Ovary (tissue), 3 donors: ENCODE measurements at regions not wholly inside any gene's neighbourhood (a gene's known extent, or its start where the extent isn't known, plus 50 kb on each side); places are given as distances from the start of the nearest gene placed in this dataset.

Experiments
- EP300 ChIP-seq: sonication (generic); formaldehyde crosslinking; IDR thresholded peaks from one replicate; pipeline ENCODE4 v1.6.1; 2017; ENCODE audit warnings: antibody characterized with exemption
- POLR2A ChIP-seq: fragments of 450-650 bp; IDR thresholded peaks from one replicate; pipeline ENCODE4 v1.6.1; 2017; ENCODE audit warnings: antibody characterized with exemption, mild to moderate bottlenecking, moderate library complexity
- TF ChIP-seq, protein P1 (sequence below), 3 donors: fragments of 450-650 bp in 2 of 3; fragments of 200-600 bp in 1 of 3; IDR thresholded peaks; one replicate each; pipeline versions ENCODE4 v1.5.1 to v1.8.0; 2016 to 2022; ENCODE audit warnings: antibody characterized with exemption in 3 of 3, mild to moderate bottlenecking in 1 of 3
- donor health status: DM: no; HTN: no; CAD: no.

DNA sequence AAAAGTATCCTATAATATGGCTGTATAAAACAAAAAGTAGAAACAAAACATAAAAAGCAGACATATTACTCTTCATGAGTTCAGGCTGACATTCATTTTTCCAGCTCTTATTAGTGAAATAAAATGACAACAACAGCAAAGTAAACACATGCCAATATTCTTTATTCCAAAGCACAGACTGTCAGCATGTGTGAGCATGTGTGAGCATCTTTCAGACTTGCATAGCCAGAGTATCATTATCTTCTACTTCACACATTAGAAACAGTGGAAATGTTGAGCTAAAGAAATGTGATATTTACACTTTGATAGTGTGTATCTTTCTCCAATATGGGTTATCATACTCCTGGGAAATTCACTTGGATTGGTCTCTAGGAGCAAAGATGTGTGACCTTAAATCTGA, 476.6 kb upstream of the TMEM132C start:
- TF ChIP-seq, protein P1, sequence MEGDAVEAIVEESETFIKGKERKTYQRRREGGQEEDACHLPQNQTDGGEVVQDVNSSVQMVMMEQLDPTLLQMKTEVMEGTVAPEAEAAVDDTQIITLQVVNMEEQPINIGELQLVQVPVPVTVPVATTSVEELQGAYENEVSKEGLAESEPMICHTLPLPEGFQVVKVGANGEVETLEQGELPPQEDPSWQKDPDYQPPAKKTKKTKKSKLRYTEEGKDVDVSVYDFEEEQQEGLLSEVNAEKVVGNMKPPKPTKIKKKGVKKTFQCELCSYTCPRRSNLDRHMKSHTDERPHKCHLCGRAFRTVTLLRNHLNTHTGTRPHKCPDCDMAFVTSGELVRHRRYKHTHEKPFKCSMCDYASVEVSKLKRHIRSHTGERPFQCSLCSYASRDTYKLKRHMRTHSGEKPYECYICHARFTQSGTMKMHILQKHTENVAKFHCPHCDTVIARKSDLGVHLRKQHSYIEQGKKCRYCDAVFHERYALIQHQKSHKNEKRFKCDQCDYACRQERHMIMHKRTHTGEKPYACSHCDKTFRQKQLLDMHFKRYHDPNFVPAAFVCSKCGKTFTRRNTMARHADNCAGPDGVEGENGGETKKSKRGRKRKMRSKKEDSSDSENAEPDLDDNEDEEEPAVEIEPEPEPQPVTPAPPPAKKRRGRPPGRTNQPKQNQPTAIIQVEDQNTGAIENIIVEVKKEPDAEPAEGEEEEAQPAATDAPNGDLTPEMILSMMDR (IDR thresholded peaks at IDR 0.05): no peak
- TF ChIP-seq POLR2A (no peak), EP300 (no peak)
